ENCODE measurements at regions not wholly inside any gene's neighbourhood (a gene's known extent, or its start where the extent isn't known, plus 50 kb on each side); places are given as distances from the start of the nearest gene placed in this dataset.

DNA sequence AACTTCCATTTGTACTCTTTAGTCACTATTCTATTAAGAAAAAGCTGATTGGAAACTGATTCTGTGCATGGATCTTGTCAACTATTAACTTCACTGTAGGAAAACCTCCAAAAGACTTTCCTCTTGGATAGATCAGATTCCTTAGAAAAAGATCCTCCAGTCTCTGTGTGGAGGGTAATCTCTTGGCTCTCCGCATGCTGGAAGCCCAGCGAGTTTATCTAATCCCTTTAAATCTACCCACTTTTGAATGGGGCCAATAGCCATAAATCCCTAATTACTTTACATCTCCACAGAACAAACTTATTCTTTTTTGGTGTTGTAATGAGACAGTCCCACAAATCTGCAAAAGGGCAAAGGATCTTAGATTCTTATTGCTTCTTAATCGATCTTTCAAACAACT, 1206.4 kb upstream of the ADGRL4 start:
- H3K4me3 ChIP-seq (ENCODE audit: low read depth, low read length), result no peak overlapping the region
- TF ChIP-seq, protein P1, sequence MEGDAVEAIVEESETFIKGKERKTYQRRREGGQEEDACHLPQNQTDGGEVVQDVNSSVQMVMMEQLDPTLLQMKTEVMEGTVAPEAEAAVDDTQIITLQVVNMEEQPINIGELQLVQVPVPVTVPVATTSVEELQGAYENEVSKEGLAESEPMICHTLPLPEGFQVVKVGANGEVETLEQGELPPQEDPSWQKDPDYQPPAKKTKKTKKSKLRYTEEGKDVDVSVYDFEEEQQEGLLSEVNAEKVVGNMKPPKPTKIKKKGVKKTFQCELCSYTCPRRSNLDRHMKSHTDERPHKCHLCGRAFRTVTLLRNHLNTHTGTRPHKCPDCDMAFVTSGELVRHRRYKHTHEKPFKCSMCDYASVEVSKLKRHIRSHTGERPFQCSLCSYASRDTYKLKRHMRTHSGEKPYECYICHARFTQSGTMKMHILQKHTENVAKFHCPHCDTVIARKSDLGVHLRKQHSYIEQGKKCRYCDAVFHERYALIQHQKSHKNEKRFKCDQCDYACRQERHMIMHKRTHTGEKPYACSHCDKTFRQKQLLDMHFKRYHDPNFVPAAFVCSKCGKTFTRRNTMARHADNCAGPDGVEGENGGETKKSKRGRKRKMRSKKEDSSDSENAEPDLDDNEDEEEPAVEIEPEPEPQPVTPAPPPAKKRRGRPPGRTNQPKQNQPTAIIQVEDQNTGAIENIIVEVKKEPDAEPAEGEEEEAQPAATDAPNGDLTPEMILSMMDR (IDR thresholded peaks at IDR 0.05; ENCODE audit: borderline replicate concordance, insufficient read depth, low read depth, low read length), result no peak

DNA sequence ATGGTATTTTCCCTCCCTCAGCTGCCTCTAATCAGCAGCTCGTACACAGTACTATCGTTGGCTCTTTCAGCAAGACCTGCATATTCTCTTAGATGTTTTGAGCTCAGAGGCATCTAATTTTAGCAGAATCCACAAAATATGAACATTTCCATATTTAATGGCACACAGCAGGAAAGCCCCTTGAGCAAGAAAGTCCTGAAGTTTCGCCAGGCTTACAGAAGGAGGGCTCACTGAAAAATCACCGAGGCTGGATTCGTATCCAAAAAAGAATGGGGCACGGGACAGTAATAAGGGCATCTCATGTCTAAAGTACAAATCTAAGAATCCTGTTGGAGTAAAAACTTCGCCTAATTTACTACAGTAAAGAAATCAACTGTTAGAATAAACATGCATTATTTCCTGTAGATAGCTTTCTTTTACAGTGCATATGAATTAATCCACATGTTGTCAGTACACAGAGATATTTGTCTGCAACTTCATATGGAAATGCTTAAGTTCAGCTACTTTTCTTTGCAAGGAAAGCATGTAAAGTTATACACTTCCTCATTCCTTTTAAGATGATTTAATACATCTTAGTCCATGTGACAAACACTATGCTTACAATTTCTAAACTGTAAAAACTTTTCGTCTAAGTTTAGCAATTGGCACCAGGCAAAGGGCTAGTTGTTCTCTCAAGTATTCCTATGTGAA, 1205.3 kb upstream of the ADGRL4 start:
- TF ChIP-seq, protein P1 (IDR thresholded peaks at IDR 0.05; ENCODE audit: borderline replicate concordance, insufficient read depth, low read depth, low read length), result no peak
- H3K4me3 ChIP-seq (ENCODE audit: low read depth, low read length), result no peak overlapping the region

DNA sequence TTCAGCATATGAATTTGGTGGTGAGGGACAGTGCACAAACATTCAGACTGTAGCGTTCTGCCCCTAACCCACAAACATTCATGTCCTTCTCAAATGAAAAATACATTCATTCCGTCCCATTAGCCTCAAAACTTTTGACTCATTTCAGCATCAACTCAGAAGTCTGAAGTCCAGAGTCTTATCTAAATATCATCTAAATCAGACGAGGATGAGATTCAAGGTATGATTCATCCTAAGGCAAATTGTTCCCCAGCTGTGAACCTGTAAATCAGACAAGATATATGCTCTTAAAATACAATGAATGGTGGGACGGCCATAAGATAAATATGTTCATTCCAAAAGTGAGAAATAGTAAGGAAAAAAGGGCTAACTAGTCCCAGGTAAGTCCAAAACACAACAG, 1195.6 kb upstream of the ADGRL4 start:
- no peak overlapping the region for H3K4me3 ChIP-seq (ENCODE audit: low read depth, low read length)
- TF ChIP-seq, protein P1 (IDR thresholded peaks at IDR 0.05; ENCODE audit: borderline replicate concordance, insufficient read depth, low read depth, low read length), result no peak

DNA sequence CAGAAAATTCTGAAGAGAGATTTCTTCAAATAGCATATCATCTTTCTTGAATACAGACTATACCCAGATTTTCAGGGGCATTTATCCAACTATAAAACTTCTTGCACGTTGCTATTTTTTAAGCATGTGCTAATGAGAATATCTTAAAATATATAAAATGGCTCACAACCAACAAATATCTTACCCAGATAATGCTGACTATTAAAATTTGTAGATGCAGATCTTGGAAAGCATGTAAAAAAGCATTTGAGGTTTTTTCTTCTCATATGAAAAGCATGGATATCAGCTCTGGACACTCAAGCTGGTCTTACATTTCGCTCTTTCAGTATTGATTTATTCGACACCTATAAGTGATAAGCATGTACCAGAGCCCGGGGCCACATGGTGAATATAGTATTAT, 1187.7 kb upstream of the ADGRL4 start:
- no peak overlapping the region for H3K4me3 ChIP-seq (ENCODE audit: low read depth, low read length)
- TF ChIP-seq, protein P1 (IDR thresholded peaks at IDR 0.05; ENCODE audit: borderline replicate concordance, insufficient read depth, low read depth, low read length), result no peak

DNA sequence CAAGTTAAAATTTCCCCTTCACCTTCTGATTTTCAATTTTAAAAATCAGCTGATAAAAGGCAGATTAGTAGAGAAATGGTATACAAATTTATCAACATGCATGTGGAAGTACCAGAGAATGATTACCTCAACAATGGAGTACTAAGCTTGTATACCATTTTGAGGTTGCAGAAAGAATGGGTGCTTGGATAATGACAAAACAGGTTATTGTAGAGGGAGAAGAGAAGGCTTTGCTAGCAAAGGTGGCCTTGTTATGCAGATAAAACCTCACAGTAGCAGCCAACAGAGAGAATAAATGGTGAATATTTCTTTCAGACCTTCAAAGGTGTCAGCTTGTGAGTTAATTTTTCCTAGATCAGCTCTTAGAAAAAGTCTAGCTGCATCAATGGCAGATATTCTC, 1174.9 kb upstream of the ADGRL4 start:
- no peak overlapping the region for H3K4me3 ChIP-seq (ENCODE audit: low read depth, low read length)
- TF ChIP-seq, protein P1 (IDR thresholded peaks at IDR 0.05; ENCODE audit: borderline replicate concordance, insufficient read depth, low read depth, low read length), result no peak

DNA sequence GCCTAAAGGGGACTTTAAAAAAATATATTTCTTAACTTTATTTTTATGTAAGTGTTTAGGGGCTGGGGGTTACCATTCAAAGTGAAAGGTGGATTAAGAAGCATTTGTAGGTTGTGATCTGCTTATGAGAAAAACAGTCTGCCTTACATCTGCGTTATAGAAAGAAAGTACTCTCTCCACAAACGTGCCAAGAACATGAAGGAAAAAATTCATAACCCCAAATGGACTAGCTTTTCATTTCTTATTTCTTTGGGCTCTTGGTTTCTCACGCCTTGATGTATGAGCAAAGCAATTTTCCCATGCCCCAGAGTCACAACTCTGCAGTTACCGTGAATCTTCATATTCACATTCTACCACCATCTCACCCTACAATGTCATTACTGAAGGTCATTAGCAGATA, 1165.1 kb upstream of the ADGRL4 start:
- no peak overlapping the region for H3K4me3 ChIP-seq (ENCODE audit: low read depth, low read length)
- TF ChIP-seq, protein P1 (IDR thresholded peaks at IDR 0.05; ENCODE audit: borderline replicate concordance, insufficient read depth, low read depth, low read length), result no peak

DNA sequence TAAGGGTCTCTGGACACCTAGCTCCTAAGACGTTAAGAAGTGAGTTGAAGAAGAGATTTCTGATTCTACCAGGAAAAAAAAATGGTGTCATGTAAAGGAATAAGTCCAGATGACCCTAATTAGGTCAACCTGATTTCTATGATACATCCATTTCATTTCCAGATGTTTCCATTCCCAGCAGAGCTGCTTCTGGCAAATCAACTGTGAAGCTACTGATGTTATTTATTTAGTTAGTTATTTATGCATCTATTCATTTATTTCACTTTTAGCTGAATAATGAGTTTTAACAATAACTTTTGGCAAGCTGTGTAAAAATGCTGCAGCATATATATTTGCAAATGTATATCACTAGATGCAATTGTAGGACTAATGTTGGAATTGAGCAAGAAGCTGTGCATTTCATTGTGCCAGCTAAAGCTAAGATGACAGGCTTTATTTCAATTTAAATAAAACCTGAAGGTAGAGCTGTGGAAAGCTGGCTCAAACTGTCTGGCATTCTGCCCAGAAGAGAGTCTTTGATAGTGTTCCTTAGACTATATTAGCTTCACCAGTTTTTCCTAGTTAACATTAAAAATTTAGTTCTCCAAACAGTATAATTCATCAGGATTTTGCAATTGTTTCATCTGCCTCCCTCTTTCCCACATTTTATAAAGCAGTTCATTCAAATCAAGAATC, 1164.4 kb upstream of the ADGRL4 start:
- TF ChIP-seq, protein P1 (IDR thresholded peaks at IDR 0.05; ENCODE audit: borderline replicate concordance, insufficient read depth, low read depth, low read length), result no peak
- H3K4me3 ChIP-seq (ENCODE audit: low read depth, low read length), result no peak overlapping the region

All from GM12875 (cell line).